HG03575 (cell line): ENCODE measurements at regions not wholly inside any gene's neighbourhood (a gene's known extent, or its start where the extent isn't known, plus 50 kb on each side); places are given as distances from the start of the nearest gene placed in this dataset.

Source experiments
- ATAC-seq: cut with Tn5 transposase; IDR thresholded peaks from one replicate; pipeline ENCODE4 v1.9.1; 2021; ENCODE audit not compliant: unreplicated experiment, insufficient number of reproducible peaks, low FRiP score; ENCODE audit errors: extremely low read depth

GRCh38 chr2:898319-898718 lies 52.3 kb upstream of the SNTG2 start:
- ATAC-seq, result no peak

GRCh38 chr2:897091-897490 lies 53.6 kb upstream of the SNTG2 start:
- ATAC-seq, result no peak

GRCh38 chr2:893311-893710 lies 57.3 kb upstream of the SNTG2 start:
- no peak for ATAC-seq

DNA sequence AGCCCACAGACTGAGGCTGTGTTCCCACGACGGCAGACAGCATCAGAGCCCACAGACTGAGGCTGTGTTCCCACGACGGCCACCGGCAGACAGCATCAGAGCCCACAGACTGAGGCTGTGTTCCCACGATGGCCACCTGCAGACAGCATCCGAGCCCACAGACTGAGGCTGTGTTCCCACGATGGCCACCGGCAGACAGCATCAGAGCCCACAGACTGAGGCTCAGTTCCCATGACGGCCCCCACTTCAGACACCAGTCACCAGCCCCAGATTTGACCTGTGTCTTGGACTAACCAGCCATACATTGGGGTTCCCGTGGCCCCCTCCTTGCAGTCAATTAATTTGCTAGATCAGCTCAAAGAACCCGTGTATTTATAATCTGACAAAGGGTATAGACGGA lies 57.8 kb upstream of the SNTG2 start:
- no peak for ATAC-seq

- no peak for ATAC-seq
Measured at GRCh38 chr2:892401-892800, 58.2 kb upstream of the SNTG2 start.

DNA sequence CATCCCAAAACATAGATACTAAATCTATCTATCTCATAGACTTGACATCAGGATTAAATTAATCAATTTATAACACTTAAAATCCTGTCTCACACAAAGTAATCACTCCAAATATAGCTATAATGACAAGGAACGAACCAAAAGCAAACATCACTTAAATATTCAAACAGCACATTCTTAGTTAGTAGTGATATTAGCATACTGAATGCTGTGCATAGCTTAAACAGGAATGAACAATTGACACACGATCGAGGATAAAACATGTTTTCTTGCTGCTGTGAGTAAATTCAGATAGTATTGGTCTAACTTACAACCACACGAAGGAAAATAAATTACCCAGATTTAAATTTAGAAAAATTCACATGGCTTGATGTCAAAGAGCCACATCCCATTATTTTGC lies 58.9 kb upstream of the SNTG2 start:
- no peak for ATAC-seq

GRCh38 chr2:890791-891190 lies 59.9 kb upstream of the SNTG2 start:
- ATAC-seq, result no peak

GRCh38 chr2:890214-890613 lies 60.4 kb upstream of the SNTG2 start:
- no peak for ATAC-seq

- no peak for ATAC-seq
Measured at GRCh38 chr2:888906-889566, 61.6 kb upstream of the SNTG2 start.

- no peak for ATAC-seq
Measured at GRCh38 chr2:888211-888801, 62.3 kb upstream of the SNTG2 start.

GRCh38 chr2:887639-888038 lies 63.0 kb upstream of the SNTG2 start:
- no peak for ATAC-seq

GRCh38 chr2:886072-887022 lies 64.3 kb upstream of the SNTG2 start:
- no peak for ATAC-seq

- ATAC-seq, result no peak
Measured at GRCh38 chr2:885230-886071, 65.2 kb upstream of the SNTG2 start.

- ATAC-seq, result no peak
Measured at GRCh38 chr2:883803-884748, 66.6 kb upstream of the SNTG2 start.

DNA sequence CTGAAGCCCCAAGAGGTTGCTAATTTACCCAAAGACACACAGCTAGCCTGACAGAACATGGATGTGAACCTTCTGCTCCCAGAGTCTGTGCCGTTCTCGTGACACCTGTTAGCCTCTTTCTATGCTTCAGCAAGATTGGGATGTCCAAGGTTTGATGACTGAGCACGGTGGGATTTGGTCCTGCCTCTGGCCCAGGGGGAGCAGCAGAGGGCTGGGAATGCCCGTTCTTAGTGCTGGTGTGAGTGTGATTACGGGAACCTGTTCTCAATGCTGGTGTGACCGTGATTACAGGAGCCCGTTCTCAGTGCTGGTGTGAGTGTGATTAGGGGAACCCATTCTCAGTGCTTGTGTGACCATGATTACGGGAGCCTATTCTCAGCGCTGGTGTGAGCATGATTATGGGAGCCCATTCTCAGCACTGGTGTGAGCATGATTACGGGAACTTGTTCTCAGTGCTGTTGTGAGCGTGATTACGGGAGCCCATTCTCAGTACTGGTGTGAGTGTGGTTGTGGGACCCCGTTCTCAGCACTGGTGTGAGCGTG lies 67.3 kb upstream of the SNTG2 start:
- no peak for ATAC-seq

DNA sequence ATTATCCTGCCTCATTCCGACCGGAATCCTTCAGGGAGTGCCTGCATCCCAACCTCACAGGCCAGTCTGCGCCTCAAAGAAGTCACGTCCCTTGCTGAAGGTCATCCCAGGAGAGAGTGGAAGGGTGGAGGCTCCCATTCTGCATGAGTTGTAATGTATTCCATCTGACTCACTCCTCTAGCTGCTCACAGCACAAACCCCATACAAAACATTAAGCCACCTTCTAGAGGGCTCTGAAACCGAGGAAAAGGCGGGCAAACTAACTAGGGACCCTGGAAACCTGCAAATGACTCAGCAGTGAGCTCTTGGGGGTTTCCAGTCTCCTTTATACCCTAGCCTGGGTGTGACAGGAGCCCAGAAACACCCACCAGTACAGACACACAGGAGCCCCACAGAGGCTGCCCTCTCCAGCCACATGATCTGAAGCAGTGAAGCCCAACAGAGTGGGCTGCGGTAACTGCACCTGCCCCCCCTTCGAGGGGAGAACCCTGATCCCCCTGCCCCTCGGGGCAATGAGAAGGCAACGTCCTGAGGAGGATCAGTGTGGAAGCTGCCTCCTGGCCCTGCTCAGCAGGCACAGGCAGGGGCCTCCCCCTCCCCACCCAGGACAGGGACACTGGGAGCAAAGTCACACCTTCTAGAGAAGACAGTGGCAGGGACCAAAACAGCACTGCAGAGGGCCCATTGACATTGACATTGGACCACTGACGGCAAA lies 69.3 kb upstream of the SNTG2 start:
- ATAC-seq, result no peak

GRCh38 chr2:880201-880970 lies 70.3 kb upstream of the SNTG2 start:
- ATAC-seq, result no peak
